GM12891 (cell line): ENCODE measurements at regions not wholly inside any gene's neighbourhood (a gene's known extent, or its start where the extent isn't known, plus 50 kb on each side); places are given as distances from the start of the nearest gene placed in this dataset.
A peak's percentile ranks its signal among the peaks of the same experiment; 100 is the strongest.

Experiments used
- DNase-seq: peaks from one replicate; pipeline ENCODE4 v3.0.0; 2011; ENCODE audit warnings: low spot score; ENCODE audit not compliant: insufficient read length
- FAIRE-seq: peaks from 2 replicates; lab custom pipeline; 2011; peaks lifted over from hg19 to GRCh38; lab: Jason Lieb, UNC
- PAX5 ChIP-seq: IDR thresholded peaks from 2 replicates; pipeline ENCODE4 v1.6.1; 2011; ENCODE audit warnings: low read length, moderate library complexity, mild to moderate bottlenecking; ENCODE audit not compliant: insufficient read depth, severe bottlenecking
- POLR2A ChIP-seq: IDR thresholded peaks from 2 replicates; pipeline ENCODE4 v1.6.1; 2011; ENCODE audit warnings: low read depth, low read length, control low read depth
- POLR2AphosphoS5 ChIP-seq: IDR thresholded peaks from 2 replicates; pipeline ENCODE4 v1.6.1; 2011; ENCODE audit warnings: low read depth, low read length, control low read depth
- POU2F2 ChIP-seq: IDR thresholded peaks from 2 replicates; pipeline ENCODE4 v1.6.1; 2011; ENCODE audit warnings: low read depth, mild to moderate bottlenecking, control low read depth, low read length, moderate library complexity
- SPI1 ChIP-seq: IDR thresholded peaks from 2 replicates; pipeline ENCODE4 v1.6.1; 2011; ENCODE audit warnings: low read depth, low read length, control low read depth
- TAF1 ChIP-seq: IDR thresholded peaks from 2 replicates; pipeline ENCODE4 v1.6.1; 2011; ENCODE audit warnings: low read depth, low read length, control low read depth

GRCh38 chr4:141913928-141914327 lies 277.5 kb downstream of the IL15 start:
- FAIRE-seq, result no peak
- TF ChIP-seq POLR2A (no peak), TAF1 (no peak), PAX5 (no peak), POLR2AphosphoS5 (no peak), POU2F2 (no peak), SPI1 (no peak)
- no peak for DNase-seq

- no peak for TF ChIP-seq POLR2A
- TF ChIP-seq SPI1, result no peak
- TF ChIP-seq TAF1, result no peak
- no peak for TF ChIP-seq POU2F2
- no peak for TF ChIP-seq POLR2AphosphoS5
- no peak for TF ChIP-seq PAX5
- FAIRE-seq (no peak), DNase-seq (no peak)
These were observed 278.4 kb downstream of the IL15 start for GRCh38 chr4:141914746-141915145.

DNA sequence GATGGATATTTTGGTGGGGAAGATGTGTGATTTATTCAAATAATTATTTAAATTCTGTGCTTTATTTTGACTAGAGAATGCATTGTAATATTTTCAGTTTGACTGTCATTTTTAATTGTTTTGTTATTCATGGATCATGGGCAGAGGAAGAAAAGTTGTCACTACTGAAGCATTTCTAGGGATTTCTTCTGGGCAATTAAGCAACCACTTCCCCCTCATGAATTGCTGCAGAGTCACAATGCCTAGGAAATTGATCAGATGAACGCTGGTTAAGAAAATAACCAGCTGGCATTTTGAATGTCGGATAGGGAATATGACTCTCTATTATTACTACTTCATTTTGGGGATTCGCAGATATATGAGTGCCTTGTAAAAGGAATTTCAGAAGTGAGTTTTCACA lies 283.3 kb downstream of the IL15 start:
- FAIRE-seq, result no peak
- TF ChIP-seq POLR2A (no peak), POLR2AphosphoS5 (no peak)
- DNase-seq, result no peak

DNA sequence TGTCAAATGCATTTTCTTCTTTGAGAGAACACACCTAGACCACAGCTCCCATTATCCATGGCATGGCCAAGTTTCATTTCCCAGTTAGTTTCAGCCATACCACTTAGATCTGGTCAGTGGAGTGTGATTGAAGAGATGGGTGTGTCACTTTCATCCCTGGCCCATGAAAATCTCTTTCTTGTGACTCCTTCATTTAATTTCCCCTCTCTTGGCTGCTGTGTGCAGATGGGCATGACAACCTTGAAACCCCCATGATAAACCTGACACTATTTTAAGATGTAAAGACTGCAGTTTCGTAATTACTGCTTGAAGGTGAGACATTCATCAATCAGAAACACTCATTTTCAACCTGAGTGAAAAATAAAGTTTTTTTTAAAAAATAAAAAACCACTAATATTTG lies 284.9 kb downstream of the IL15 start:
- FAIRE-seq, result no peak
- TF ChIP-seq POLR2A, result no peak
- TF ChIP-seq PAX5, result no peak
- TF ChIP-seq POU2F2, result no peak
- no peak for TF ChIP-seq TAF1
- TF ChIP-seq SPI1, result no peak
- TF ChIP-seq POLR2AphosphoS5, result no peak
- DNase-seq, result no peak

DNA sequence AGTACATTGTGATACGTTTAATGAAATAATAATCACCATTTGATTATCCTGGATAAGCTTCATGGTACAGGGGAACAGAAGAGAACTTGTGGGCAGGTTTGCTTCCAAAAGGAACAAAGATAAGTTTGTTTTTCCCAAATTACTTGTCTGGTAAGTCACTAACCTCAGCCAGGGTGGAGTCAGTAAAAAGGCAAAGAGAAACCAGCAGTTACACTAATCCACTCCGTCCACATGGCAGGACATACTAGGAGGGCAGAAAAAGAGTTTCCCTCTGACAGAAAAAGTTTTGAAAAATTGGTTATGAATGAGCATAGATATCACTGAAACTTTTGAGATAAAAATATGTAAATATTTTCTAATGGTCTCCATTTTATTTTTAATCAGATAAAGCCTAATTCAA lies 285.9 kb downstream of the IL15 start:
- TF ChIP-seq POLR2A (no peak), SPI1 (no peak), POLR2AphosphoS5 (no peak), TAF1 (no peak), POU2F2 (no peak), PAX5 (no peak)
- DNase-seq (no peak), FAIRE-seq (no peak)

GRCh38 chr4:141926406-141926805 lies 290.0 kb downstream of the IL15 start:
- no peak for FAIRE-seq
- no peak for DNase-seq
- TF ChIP-seq POU2F2, result no peak
- TF ChIP-seq POLR2AphosphoS5, result no peak
- TF ChIP-seq POLR2A, result no peak
- no peak for TF ChIP-seq SPI1
- TF ChIP-seq PAX5, result no peak

DNA sequence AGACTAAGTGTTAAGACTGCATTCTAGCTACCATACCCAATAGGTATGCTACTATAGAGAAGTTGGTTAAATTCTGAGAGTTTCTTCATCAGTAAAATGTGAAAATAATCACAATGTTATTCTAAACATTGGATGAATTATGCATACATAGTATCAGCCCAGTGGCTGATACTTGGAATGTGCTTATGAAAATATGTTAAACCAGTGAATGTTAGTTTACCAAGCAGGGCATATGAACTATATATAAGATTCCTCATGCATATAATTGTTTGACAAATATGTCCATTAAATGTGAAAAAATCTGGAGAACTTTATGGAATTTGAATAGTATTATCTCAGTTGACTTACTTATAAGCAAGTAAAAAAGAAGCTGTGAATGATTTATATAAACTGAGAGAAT lies 296.1 kb downstream of the IL15 start:
- FAIRE-seq (no peak), DNase-seq (no peak)
- TF ChIP-seq SPI1, result no peak

GRCh38 chr4:141933978-141934377 lies 297.6 kb downstream of the IL15 start:
- no peak for FAIRE-seq
- TF ChIP-seq TAF1, result no peak
- TF ChIP-seq SPI1, result no peak
- no peak for TF ChIP-seq PAX5
- TF ChIP-seq POLR2A, result no peak
- no peak for TF ChIP-seq POU2F2
- TF ChIP-seq POLR2AphosphoS5, result no peak

DNA sequence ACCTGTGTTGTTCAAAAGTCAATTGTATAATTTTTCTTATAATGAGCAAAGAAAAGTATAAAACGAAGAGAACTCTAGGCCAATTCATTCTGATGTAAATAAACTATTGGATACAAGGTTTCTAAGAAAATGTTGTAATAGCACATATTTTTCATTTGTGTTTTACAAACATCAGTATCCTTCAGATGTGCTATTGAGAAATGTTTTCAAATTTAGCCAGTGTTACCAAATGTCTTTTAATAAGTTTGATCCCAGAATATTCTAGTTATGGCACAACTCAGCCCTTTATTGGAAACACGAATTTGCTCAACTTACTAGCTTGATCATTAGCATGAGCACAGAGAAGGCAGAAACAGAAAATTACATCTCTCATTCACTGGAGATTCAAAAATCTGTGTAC lies 319.3 kb downstream of the IL15 start:
- FAIRE-seq (no peak), DNase-seq (no peak)
- no peak for TF ChIP-seq SPI1
- no peak for TF ChIP-seq PAX5
- TF ChIP-seq POLR2A, result no peak
- no peak for TF ChIP-seq POU2F2
- TF ChIP-seq TAF1, result no peak
- no peak for TF ChIP-seq POLR2AphosphoS5

More at GRCh38 chr4:141933978-141934377, 297.6 kb downstream of the IL15 start:
- no peak for DNase-seq

- DNase-seq (no peak), FAIRE-seq (no peak)
- TF ChIP-seq POLR2A, result no peak
- TF ChIP-seq SPI1, result no peak
These were observed 321.0 kb downstream of the IL15 start for GRCh38 chr4:141957416-141957815.

DNA sequence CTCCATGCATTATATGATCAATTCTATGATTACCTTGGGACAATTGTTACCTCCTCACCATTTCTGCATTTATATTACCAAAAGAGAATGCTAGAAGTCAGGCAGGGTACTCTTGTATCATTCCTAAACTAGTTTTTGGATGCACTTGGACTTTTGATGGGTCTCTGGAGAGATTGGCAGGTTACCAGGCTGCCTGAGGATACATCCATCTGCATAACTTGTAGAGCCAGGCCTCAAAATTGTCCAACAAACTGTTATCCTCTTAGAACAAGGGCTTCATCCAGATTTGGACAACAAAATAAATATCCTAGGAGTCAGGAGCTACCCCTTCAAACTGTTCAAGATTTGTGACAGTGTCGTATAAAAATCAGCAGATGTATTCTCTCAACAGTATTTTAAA lies 326.1 kb downstream of the IL15 start:
- TF ChIP-seq SPI1 (no peak), POLR2A (no peak), TAF1 (no peak), PAX5 (no peak), POU2F2 (no peak), POLR2AphosphoS5 (no peak)
- no peak for DNase-seq
- no peak for FAIRE-seq

DNA sequence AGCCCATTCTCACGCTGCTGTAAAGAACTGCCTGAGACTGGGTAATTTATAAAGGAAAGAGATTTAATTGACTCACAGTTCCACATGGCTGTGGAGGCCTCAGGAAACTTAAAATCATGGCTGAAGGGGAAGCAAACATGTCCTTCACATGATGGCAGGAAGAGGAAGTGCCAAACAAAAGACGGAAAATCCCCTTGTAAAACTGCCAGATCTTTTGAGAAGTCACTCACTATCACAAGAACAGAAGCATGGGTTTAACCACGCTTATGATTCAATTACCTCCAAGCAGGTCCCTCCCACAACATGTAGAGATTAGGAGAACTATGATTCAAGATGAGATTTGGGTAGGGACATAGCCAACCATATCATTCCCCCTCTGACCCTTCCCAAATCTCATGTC lies 335.5 kb downstream of the IL15 start:
- no peak for FAIRE-seq
- TF ChIP-seq TAF1, result no peak
- TF ChIP-seq PAX5, result no peak
- TF ChIP-seq SPI1, result peak; percentile 24; the same call in 1 of the 2 replicates
- no peak for TF ChIP-seq POU2F2
- no peak for TF ChIP-seq POLR2A
- DNase-seq, result no peak

- TF ChIP-seq POU2F2, result no peak
- no peak for TF ChIP-seq POLR2AphosphoS5
- TF ChIP-seq POLR2A, result no peak
- no peak for TF ChIP-seq SPI1
- TF ChIP-seq TAF1, result no peak
- TF ChIP-seq PAX5, result no peak
- DNase-seq (no peak), FAIRE-seq (no peak)
These were observed 336.6 kb downstream of the IL15 start for GRCh38 chr4:141972950-141973349.
